Chondrocyte (in vitro differentiated cells): ENCODE measurements at regions not wholly inside any gene's neighbourhood (a gene's known extent, or its start where the extent isn't known, plus 50 kb on each side); places are given as distances from the start of the nearest gene placed in this dataset.

Experiments
- DNase-seq: peaks from one replicate; pipeline ENCODE4 v3.0.0; 2021; ENCODE audit warnings: mixed read lengths, low spot score
- H3K27ac Mint-ChIP-seq: one replicate; pipeline ENCODE4 v1.8.0; 2021; ENCODE audit warnings: mild to moderate bottlenecking, moderate library complexity, mixed read lengths; ENCODE audit not compliant: unreplicated experiment
- H3K27me3 Mint-ChIP-seq: 2 replicates; pipeline ENCODE4 v1.8.0; 2021; ENCODE audit warnings: low read depth, mixed read lengths
- H3K36me3 Mint-ChIP-seq: 2 replicates; pipeline ENCODE4 v1.8.0; 2021; ENCODE audit warnings: low read depth, mixed read lengths
- H3K4me1 Mint-ChIP-seq: 2 replicates; pipeline ENCODE4 v1.8.0; 2021; ENCODE audit warnings: low read depth, mild to moderate bottlenecking, mixed read lengths
- H3K4me3 Mint-ChIP-seq: one replicate; pipeline ENCODE4 v1.8.0; 2021; ENCODE audit warnings: mild to moderate bottlenecking, moderate library complexity, mixed read lengths; ENCODE audit not compliant: unreplicated experiment
- H3K9me3 Mint-ChIP-seq: 2 replicates; pipeline ENCODE4 v1.8.0; 2021; ENCODE audit warnings: low read depth, mixed read lengths
- CTCF ChIP-seq: fragments of 200-600 bp; sonication (generic); IDR thresholded peaks from 2 replicates; pipeline ENCODE4 v1.5.0; 2021; ENCODE audit warnings: antibody characterized with exemption, mild to moderate bottlenecking, moderate library complexity

GRCh38 chr7:88700725-88701124, 58.8 kb upstream of the ZNF804B start:
- no peaks in the 10 kb centered on the region for H3K4me1 Mint-ChIP-seq
- H3K27ac Mint-ChIP-seq = no peak overlapping the region
- DNase-seq = no peak

GRCh38 chr7:88694207-88694606, 65.3 kb upstream of the ZNF804B start:
- peaks cover 11% of the 10 kb centered on the region for H3K27me3 Mint-ChIP-seq
- H3K9me3 Mint-ChIP-seq = no peaks in the 10 kb centered on the region
- no peaks in the 10 kb centered on the region for H3K4me1 Mint-ChIP-seq
- H3K4me3 Mint-ChIP-seq = no peak overlapping the region
- H3K27ac Mint-ChIP-seq = no peak overlapping the region
- no peak for TF ChIP-seq CTCF
- DNase-seq = no peak
- no peaks in the 10 kb centered on the region for H3K36me3 Mint-ChIP-seq

More at GRCh38 chr7:88700725-88701124, 58.8 kb upstream of the ZNF804B start:
- TF ChIP-seq CTCF = no peak
- Mint-ChIP-seq H3K36me3 (no peaks in the 10 kb centered on the region), H3K9me3 (no peaks in the 10 kb centered on the region), H3K27me3 (no peaks in the 10 kb centered on the region), H3K4me3 (no peak overlapping the region)

DNA sequence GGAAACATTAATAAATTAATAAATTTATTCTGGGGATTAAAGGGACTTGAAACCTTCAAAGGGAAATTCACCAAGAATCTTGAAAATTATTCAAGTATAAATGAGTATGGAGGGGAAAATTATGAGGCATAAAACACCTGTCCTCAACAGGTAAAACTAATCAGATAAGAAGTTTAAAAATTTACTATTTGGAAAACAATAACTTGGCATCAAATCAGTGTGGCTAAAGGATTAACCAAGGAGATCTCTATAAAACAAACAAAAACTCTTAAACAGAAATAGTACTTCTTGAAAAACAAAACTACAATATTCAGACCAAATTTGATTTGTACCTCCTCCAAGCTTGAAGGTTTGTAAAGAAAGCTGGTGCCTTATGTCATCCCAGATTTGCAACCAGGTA, 66.4 kb upstream of the ZNF804B start:
- no peaks in the 10 kb centered on the region for H3K36me3 Mint-ChIP-seq
- peaks cover 14% of the 10 kb centered on the region for H3K27me3 Mint-ChIP-seq
- no peak overlapping the region for H3K27ac Mint-ChIP-seq
- H3K4me3 Mint-ChIP-seq = no peak overlapping the region
- no peak for DNase-seq
- no peak for TF ChIP-seq CTCF
- H3K9me3 Mint-ChIP-seq = no peaks in the 10 kb centered on the region
- no peaks in the 10 kb centered on the region for H3K4me1 Mint-ChIP-seq

DNA sequence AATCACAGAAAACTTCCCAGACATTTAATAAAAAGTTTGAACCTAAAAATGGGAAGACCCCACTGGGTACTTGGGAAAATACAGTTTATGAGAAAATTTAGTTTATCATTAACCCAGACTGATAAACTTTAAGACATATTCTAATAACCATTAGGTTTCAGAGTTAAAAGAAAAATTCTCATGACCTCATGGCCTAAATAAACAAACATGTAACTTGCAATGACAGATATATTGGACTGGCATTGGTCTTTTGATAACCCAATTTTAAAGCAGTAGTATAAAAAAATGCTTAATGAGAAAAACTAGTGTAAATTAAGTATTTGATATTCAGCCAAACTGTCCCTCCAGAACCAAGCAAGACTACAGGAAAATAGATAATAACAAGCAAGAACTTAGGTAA, 67.0 kb upstream of the ZNF804B start:
- Mint-ChIP-seq H3K4me3 (no peak overlapping the region), H3K4me1 (no peaks in the 10 kb centered on the region)
- no peak for DNase-seq

GRCh38 chr7:88689821-88690220, 69.7 kb upstream of the ZNF804B start:
- no peak for TF ChIP-seq CTCF
- Mint-ChIP-seq H3K36me3 (no peaks in the 10 kb centered on the region), H3K27ac (no peak overlapping the region), H3K9me3 (no peaks in the 10 kb centered on the region), H3K4me3 (no peak overlapping the region), H3K4me1 (no peaks in the 10 kb centered on the region), H3K27me3 (peaks cover 14% of the 10 kb centered on the region)
- DNase-seq = no peak

More for the DNA sequence above, 67.0 kb upstream of the ZNF804B start:
- no peaks in the 10 kb centered on the region for H3K9me3 Mint-ChIP-seq
- peaks cover 14% of the 10 kb centered on the region for H3K27me3 Mint-ChIP-seq
- no peaks in the 10 kb centered on the region for H3K36me3 Mint-ChIP-seq
- no peak for TF ChIP-seq CTCF
- H3K27ac Mint-ChIP-seq = no peak overlapping the region
